Stimulated activated memory B cell treated with anti-CD40 and anti-IgM and Interleukin-4, amounts not matched to agents 10 μg/mL and 1 μg/mL and 100 μg/mL, for 72 hours (primary cell): ENCODE measurements at regions not wholly inside any gene's neighbourhood (a gene's known extent, or its start where the extent isn't known, plus 50 kb on each side); places are given as distances from the start of the nearest gene placed in this dataset.

Experiments used
- ATAC-seq: fragments of 150-1000 bp; cut with Tn5 transposase; 2 replicates; pipeline ENCODE4 v1.10.0; 2021
- H3K27ac Mint-ChIP-seq: one replicate; pipeline ENCODE4 v1.8.0; 2022; ENCODE audit warnings: mild to moderate bottlenecking, mixed read lengths
- H3K27me3 Mint-ChIP-seq: one replicate; pipeline ENCODE4 v1.8.0; 2022; ENCODE audit warnings: mixed read lengths
- H3K36me3 Mint-ChIP-seq: one replicate; pipeline ENCODE4 v1.8.0; 2022; ENCODE audit warnings: mixed read lengths
- H3K4me1 Mint-ChIP-seq: one replicate; pipeline ENCODE4 v1.8.0; 2022; ENCODE audit warnings: mixed read lengths
- H3K4me3 Mint-ChIP-seq: one replicate; pipeline ENCODE4 v1.8.0; 2022; ENCODE audit warnings: mild to moderate bottlenecking, moderate library complexity, mixed read lengths
- H3K9me3 Mint-ChIP-seq: one replicate; pipeline ENCODE4 v1.8.0; 2022; ENCODE audit warnings: mixed read lengths

- Mint-ChIP-seq H3K4me3 (no peak overlapping the region), H3K4me1 (no peaks in the 10 kb centered on the region), H3K9me3 (peaks cover 8% of the 10 kb centered on the region), H3K27ac (no peak overlapping the region), H3K27me3 (peaks cover 3% of the 10 kb centered on the region), H3K36me3 (no peaks in the 10 kb centered on the region)
- ATAC-seq: no peak
Observed at GRCh38 chr10:107299606-107300005, 135.1 kb upstream of the SORCS1 start.

GRCh38 chr10:107284187-107284586 is 119.7 kb upstream of the SORCS1 start:
- no peak overlapping the region for H3K4me3 Mint-ChIP-seq
- no peaks in the 10 kb centered on the region for H3K36me3 Mint-ChIP-seq

DNA sequence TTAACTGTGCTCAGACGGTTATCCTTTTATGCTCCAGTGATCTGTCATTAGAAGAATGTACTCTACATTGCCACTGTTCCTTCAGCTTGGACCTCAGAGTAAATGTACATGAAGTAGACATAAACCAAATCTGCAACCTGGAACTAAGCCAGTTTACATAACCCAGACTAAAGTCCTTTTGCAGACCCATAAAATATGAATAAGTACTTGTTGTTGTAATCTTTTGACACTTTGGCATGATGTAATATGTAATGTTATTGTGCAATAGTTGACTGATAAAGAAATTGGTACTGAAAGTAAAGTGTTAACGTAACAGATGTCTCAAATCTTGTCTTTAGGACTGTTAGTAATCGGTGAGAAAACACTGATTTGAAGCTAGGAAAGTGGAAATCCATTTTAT is 115.8 kb upstream of the SORCS1 start:
- no peak overlapping the region for H3K4me3 Mint-ChIP-seq
- no peaks in the 10 kb centered on the region for H3K4me1 Mint-ChIP-seq
- H3K36me3 Mint-ChIP-seq: no peaks in the 10 kb centered on the region
- no peak for ATAC-seq
- no peak overlapping the region for H3K27ac Mint-ChIP-seq
- H3K27me3 Mint-ChIP-seq: no peaks in the 10 kb centered on the region
- peaks cover 15% of the 10 kb centered on the region for H3K9me3 Mint-ChIP-seq

More at GRCh38 chr10:107284187-107284586, 119.7 kb upstream of the SORCS1 start:
- Mint-ChIP-seq H3K4me1 (no peaks in the 10 kb centered on the region), H3K9me3 (peaks cover 15% of the 10 kb centered on the region), H3K27me3 (no peaks in the 10 kb centered on the region), H3K27ac (no peak overlapping the region)
- no peak for ATAC-seq

GRCh38 chr10:107277591-107277990 is 113.1 kb upstream of the SORCS1 start:
- Mint-ChIP-seq H3K4me1 (no peaks in the 10 kb centered on the region), H3K27me3 (no peaks in the 10 kb centered on the region), H3K36me3 (no peaks in the 10 kb centered on the region), H3K9me3 (peaks cover 8% of the 10 kb centered on the region), H3K4me3 (no peak overlapping the region), H3K27ac (no peak overlapping the region)
- no peak for ATAC-seq

GRCh38 chr10:107275806-107276205 is 111.3 kb upstream of the SORCS1 start:
- Mint-ChIP-seq H3K9me3 (peaks cover 5% of the 10 kb centered on the region), H3K4me3 (no peak overlapping the region), H3K27me3 (no peaks in the 10 kb centered on the region), H3K36me3 (no peaks in the 10 kb centered on the region), H3K4me1 (no peaks in the 10 kb centered on the region), H3K27ac (no peak overlapping the region)
- no peak for ATAC-seq

GRCh38 chr10:107269626-107270025 is 105.1 kb upstream of the SORCS1 start:
- no peak for ATAC-seq
- no peak overlapping the region for H3K27ac Mint-ChIP-seq
- H3K9me3 Mint-ChIP-seq: peaks cover 3% of the 10 kb centered on the region
- H3K4me1 Mint-ChIP-seq: no peaks in the 10 kb centered on the region
- no peak overlapping the region for H3K4me3 Mint-ChIP-seq
- H3K36me3 Mint-ChIP-seq: no peaks in the 10 kb centered on the region
- no peaks in the 10 kb centered on the region for H3K27me3 Mint-ChIP-seq

GRCh38 chr10:107264742-107265141 is 100.2 kb upstream of the SORCS1 start:
- Mint-ChIP-seq H3K27me3 (no peaks in the 10 kb centered on the region), H3K4me3 (no peak overlapping the region), H3K27ac (no peak overlapping the region), H3K36me3 (no peaks in the 10 kb centered on the region), H3K4me1 (no peaks in the 10 kb centered on the region), H3K9me3 (no peaks in the 10 kb centered on the region)
- no peak for ATAC-seq

DNA sequence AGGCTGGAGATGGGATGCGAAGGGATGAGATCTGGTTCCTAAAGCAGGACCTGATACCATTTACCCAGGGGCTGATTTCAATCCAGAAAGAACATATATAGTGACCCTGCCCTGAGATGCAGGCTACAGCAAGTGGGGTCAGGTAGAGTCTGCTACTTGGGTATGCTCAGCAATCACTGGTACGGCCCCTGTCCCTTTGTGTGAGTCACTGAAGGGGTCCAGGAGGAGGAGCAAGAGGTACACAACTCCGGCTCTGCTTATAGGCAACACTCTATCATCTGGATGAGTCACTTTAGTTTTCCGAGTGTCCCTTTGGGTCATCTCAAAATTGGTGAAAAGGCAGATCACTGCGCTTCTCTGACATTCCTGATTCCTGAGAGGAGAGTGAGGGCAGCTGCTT is 79.6 kb upstream of the SORCS1 start:
- Mint-ChIP-seq H3K27ac (no peak overlapping the region), H3K27me3 (no peaks in the 10 kb centered on the region), H3K4me1 (no peaks in the 10 kb centered on the region), H3K4me3 (no peak overlapping the region), H3K9me3 (no peaks in the 10 kb centered on the region), H3K36me3 (no peaks in the 10 kb centered on the region)
- ATAC-seq: no peak

GRCh38 chr10:107238275-107238674 is 73.8 kb upstream of the SORCS1 start:
- Mint-ChIP-seq H3K4me3 (no peak overlapping the region), H3K36me3 (no peaks in the 10 kb centered on the region), H3K4me1 (no peaks in the 10 kb centered on the region), H3K9me3 (peaks cover under 1% of the 10 kb centered on the region), H3K27me3 (no peaks in the 10 kb centered on the region), H3K27ac (no peak overlapping the region)
- ATAC-seq: no peak

GRCh38 chr10:107232013-107232412 is 67.5 kb upstream of the SORCS1 start:
- no peak overlapping the region for H3K4me3 Mint-ChIP-seq
- no peaks in the 10 kb centered on the region for H3K36me3 Mint-ChIP-seq
- no peak overlapping the region for H3K27ac Mint-ChIP-seq
- no peak for ATAC-seq
- H3K27me3 Mint-ChIP-seq: no peaks in the 10 kb centered on the region
- H3K4me1 Mint-ChIP-seq: no peaks in the 10 kb centered on the region
- peaks cover 4% of the 10 kb centered on the region for H3K9me3 Mint-ChIP-seq

GRCh38 chr10:107230887-107231286 is 66.4 kb upstream of the SORCS1 start:
- no peaks in the 10 kb centered on the region for H3K27me3 Mint-ChIP-seq
- H3K27ac Mint-ChIP-seq: no peak overlapping the region
- ATAC-seq: no peak
- H3K4me3 Mint-ChIP-seq: no peak overlapping the region
- H3K36me3 Mint-ChIP-seq: no peaks in the 10 kb centered on the region
- H3K4me1 Mint-ChIP-seq: no peaks in the 10 kb centered on the region
- peaks cover 4% of the 10 kb centered on the region for H3K9me3 Mint-ChIP-seq

DNA sequence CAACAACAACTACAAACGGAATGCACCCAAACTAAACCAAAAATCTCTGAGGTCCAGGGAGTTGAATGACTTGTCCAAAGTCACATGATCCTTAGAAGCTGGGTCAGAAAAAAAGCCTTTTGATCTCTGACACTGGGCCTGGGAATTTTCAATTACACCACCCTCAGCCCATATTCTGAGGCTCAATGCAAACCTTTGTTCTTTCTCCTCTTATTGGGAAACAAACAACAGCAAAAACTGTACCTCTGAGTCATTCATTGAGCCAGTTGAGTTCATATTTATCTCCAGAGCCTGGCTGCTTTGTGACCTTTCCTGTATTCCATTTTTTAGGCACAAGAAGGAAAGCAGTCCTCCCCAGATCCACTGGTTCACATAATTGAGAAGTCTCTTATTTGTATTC is 51.2 kb upstream of the SORCS1 start:
- Mint-ChIP-seq H3K4me3 (no peak overlapping the region), H3K4me1 (no peaks in the 10 kb centered on the region), H3K27me3 (no peaks in the 10 kb centered on the region), H3K9me3 (no peaks in the 10 kb centered on the region), H3K36me3 (no peaks in the 10 kb centered on the region), H3K27ac (no peak overlapping the region)
- no peak for ATAC-seq
